HG03521 (cell line): ENCODE measurements at regions not wholly inside any gene's neighbourhood (a gene's known extent, or its start where the extent isn't known, plus 50 kb on each side); places are given as distances from the start of the nearest gene placed in this dataset.

Source experiments
- ATAC-seq: cut with Tn5 transposase; IDR thresholded peaks from one replicate; pipeline ENCODE4 v1.9.1; 2021; ENCODE audit warnings: mild to moderate bottlenecking, moderate library complexity; ENCODE audit not compliant: unreplicated experiment

GRCh38 chr1:118253053-118253915, 68.3 kb upstream of the SPAG17 start:
- no peak for ATAC-seq

GRCh38 chr1:118252624-118253023, 67.6 kb upstream of the SPAG17 start:
- no peak for ATAC-seq

- no peak for ATAC-seq
These were observed 65.2 kb upstream of the SPAG17 start for GRCh38 chr1:118250232-118250631.

- no peak for ATAC-seq
These were observed 64.6 kb upstream of the SPAG17 start for GRCh38 chr1:118249641-118250040.

- ATAC-seq: no peak
These were observed 62.6 kb upstream of the SPAG17 start for GRCh38 chr1:118247593-118247992.

- ATAC-seq: no peak
These were observed 61.6 kb upstream of the SPAG17 start for GRCh38 chr1:118246646-118247045.

- ATAC-seq: no peak
These were observed 59.2 kb upstream of the SPAG17 start for GRCh38 chr1:118244194-118244593.

GRCh38 chr1:118243269-118243668, 58.2 kb upstream of the SPAG17 start:
- ATAC-seq: no peak
